OCI-LY3 (cell line): ENCODE measurements at regions not wholly inside any gene's neighbourhood (a gene's known extent, or its start where the extent isn't known, plus 50 kb on each side); places are given as distances from the start of the nearest gene placed in this dataset.

Experiments
- EZH2phosphoT487 ChIP-seq: fragments of 200-600 bp; shearing (Covaris generic); IDR thresholded peaks from 2 replicates; pipeline ENCODE4 v1.6.1; 2018; ENCODE audit warnings: antibody characterized with exemption, mixed run types, low read depth
- TF ChIP-seq, protein P1 (sequence below): fragments of 200-600, 300-600 bp; sonication (generic); IDR thresholded peaks from 2 replicates; pipeline ENCODE4 v1.5.1; 2014; ENCODE audit warnings: antibody characterized with exemption, low read length, low read depth

- TF ChIP-seq, protein P1, sequence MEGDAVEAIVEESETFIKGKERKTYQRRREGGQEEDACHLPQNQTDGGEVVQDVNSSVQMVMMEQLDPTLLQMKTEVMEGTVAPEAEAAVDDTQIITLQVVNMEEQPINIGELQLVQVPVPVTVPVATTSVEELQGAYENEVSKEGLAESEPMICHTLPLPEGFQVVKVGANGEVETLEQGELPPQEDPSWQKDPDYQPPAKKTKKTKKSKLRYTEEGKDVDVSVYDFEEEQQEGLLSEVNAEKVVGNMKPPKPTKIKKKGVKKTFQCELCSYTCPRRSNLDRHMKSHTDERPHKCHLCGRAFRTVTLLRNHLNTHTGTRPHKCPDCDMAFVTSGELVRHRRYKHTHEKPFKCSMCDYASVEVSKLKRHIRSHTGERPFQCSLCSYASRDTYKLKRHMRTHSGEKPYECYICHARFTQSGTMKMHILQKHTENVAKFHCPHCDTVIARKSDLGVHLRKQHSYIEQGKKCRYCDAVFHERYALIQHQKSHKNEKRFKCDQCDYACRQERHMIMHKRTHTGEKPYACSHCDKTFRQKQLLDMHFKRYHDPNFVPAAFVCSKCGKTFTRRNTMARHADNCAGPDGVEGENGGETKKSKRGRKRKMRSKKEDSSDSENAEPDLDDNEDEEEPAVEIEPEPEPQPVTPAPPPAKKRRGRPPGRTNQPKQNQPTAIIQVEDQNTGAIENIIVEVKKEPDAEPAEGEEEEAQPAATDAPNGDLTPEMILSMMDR = no peak
- no peak for TF ChIP-seq EZH2phosphoT487
Observed at GRCh38 chr2:173822889-173823542, 142.2 kb downstream of the SP3 start.
